IMR-90 (cell line): ENCODE measurements at regions not wholly inside any gene's neighbourhood (a gene's known extent, or its start where the extent isn't known, plus 50 kb on each side); places are given as distances from the start of the nearest gene placed in this dataset.

ENCODE experiments used
- ATAC-seq: fragments of 200-7000 bp; cut with Tn5 transposase; 2 replicates; pipeline ENCODE4 v1.9.1; 2020; ENCODE audit warnings: low read depth, mild to moderate bottlenecking, moderate library complexity
- BruUV-seq: library from RNA; stranded (reverse); fragments of 400-500 nt; replicated peaks from 2 replicates; lab custom pipeline; 2021; lab: Mats Ljungman, UMichigan
- CTCF ChIA-PET: fragments of 300-600 bp; formaldehyde crosslinking; extraction: SDS; loops from one replicate; lab custom pipeline; 2021; ENCODE audit warnings: antibody characterized with exemption; lab: Yijun Ruan, JAX
- POLR2A ChIA-PET: fragments of 300-600 bp; sonication (Branson Sonifier 250); formaldehyde crosslinking; loops from one replicate; lab custom pipeline; 2022; ENCODE audit warnings: antibody characterized with exemption; ENCODE audit not compliant: unreplicated experiment; lab: Charles Lee
- DNase-seq: peaks from one replicate; pipeline ENCODE4 v3.0.0; 2013
- H2AFZ ChIP-seq: replicated peaks from 2 replicates; pipeline ENCODE3; 2013; ENCODE audit warnings: low read length, mild to moderate bottlenecking; ENCODE audit not compliant: poor library complexity
- H2AK5ac ChIP-seq: 2 replicates; pipeline ENCODE4 v1.6.1; 2013; ENCODE audit warnings: low read depth, low read length, inconsistent platforms
- H2AK9ac ChIP-seq: replicated peaks from 2 replicates; pipeline ENCODE3; 2013; ENCODE audit warnings: mild to moderate bottlenecking, low read depth, low read length, moderate library complexity; ENCODE audit not compliant: poor library complexity
- H2BK120ac ChIP-seq: 2 replicates; pipeline ENCODE4 v1.6.1; 2013; ENCODE audit warnings: low read depth, low read length, inconsistent platforms
- H2BK15ac ChIP-seq: 3 replicates; pipeline ENCODE4 v1.6.1; 2013; ENCODE audit warnings: low read depth, low read length, inconsistent platforms
- H2BK20ac ChIP-seq: 2 replicates; pipeline ENCODE4 v1.6.1; 2013; ENCODE audit warnings: low read depth, mild to moderate bottlenecking, inconsistent platforms, low read length, moderate library complexity
- H2BK5ac ChIP-seq: 2 replicates; pipeline ENCODE4 v1.6.1; 2013; ENCODE audit warnings: mild to moderate bottlenecking, low read depth, low read length, inconsistent platforms; ENCODE audit not compliant: poor library complexity, severe bottlenecking
- H3K14ac ChIP-seq: replicated peaks from 2 replicates; pipeline ENCODE4 v1.6.1; 2013; ENCODE audit warnings: low read depth, low read length, inconsistent platforms
- H3K18ac ChIP-seq: 2 replicates; pipeline ENCODE4 v1.6.1; 2013; ENCODE audit warnings: low read depth, low read length, control low read depth
- H3K23ac ChIP-seq: 2 replicates; pipeline ENCODE4 v1.6.1; 2013; ENCODE audit warnings: low read depth, low read length, inconsistent platforms
- H3K27ac ChIP-seq: 2 replicates; pipeline ENCODE4 v1.5.1; 2013; ENCODE audit warnings: mild to moderate bottlenecking, control low read depth, low read length; ENCODE audit not compliant: insufficient read depth
- H3K27me3 ChIP-seq: 2 replicates; pipeline ENCODE4 v1.6.1; 2013; ENCODE audit warnings: low read length; ENCODE audit not compliant: control insufficient read depth, insufficient read depth
- H3K36me3 ChIP-seq: 2 replicates; pipeline ENCODE4 v1.6.1; 2013; ENCODE audit warnings: low read length, mixed read lengths; ENCODE audit not compliant: control insufficient read depth, insufficient read depth
- H3K4ac ChIP-seq: 2 replicates; pipeline ENCODE4 v1.6.1; 2013; ENCODE audit warnings: low read depth, low read length, inconsistent platforms
- H3K4me1 ChIP-seq: 2 replicates; pipeline ENCODE4 v1.6.1; 2013; ENCODE audit warnings: low read length, mixed read lengths; ENCODE audit not compliant: control insufficient read depth, insufficient read depth
- H3K4me2 ChIP-seq: 2 replicates; pipeline ENCODE4 v1.6.1; 2013; ENCODE audit warnings: low read depth, mild to moderate bottlenecking, control low read depth, low read length, moderate library complexity
- H3K4me3 ChIP-seq: 2 replicates; pipeline ENCODE4 v1.5.1; 2013; ENCODE audit warnings: low read depth, mild to moderate bottlenecking, control low read depth, low read length, moderate library complexity; ENCODE audit not compliant: insufficient read depth
- H3K56ac ChIP-seq: 2 replicates; pipeline ENCODE4 v1.6.1; 2013; ENCODE audit warnings: low read length, inconsistent platforms; ENCODE audit not compliant: insufficient read depth; ENCODE audit errors: extremely low read depth
- H3K79me1 ChIP-seq, 2 experiments: 2 replicates each; pipeline ENCODE4 v1.6.1; 2013; ENCODE audit warnings: low read length in 2 of 2, inconsistent platforms in 1 of 2, low read depth in 1 of 2
- H3K9ac ChIP-seq: 2 replicates; pipeline ENCODE4 v1.6.1; 2013; ENCODE audit warnings: low read depth, low read length, control low read depth
- H3K9me1 ChIP-seq: 2 replicates; pipeline ENCODE4 v1.6.1; 2013; ENCODE audit warnings: low read length, inconsistent platforms; ENCODE audit not compliant: insufficient read depth
- H3K9me3 ChIP-seq: 2 replicates; pipeline ENCODE4 v1.6.1; 2013; ENCODE audit warnings: low read length; ENCODE audit not compliant: control insufficient read depth, insufficient read depth
- H4K20me1 ChIP-seq: 2 replicates; pipeline ENCODE4 v1.6.1; 2013; ENCODE audit warnings: low read length, inconsistent platforms; ENCODE audit not compliant: insufficient read depth
- H4K5ac ChIP-seq: 2 replicates; pipeline ENCODE4 v1.6.1; 2013; ENCODE audit warnings: mild to moderate bottlenecking, low read depth, low read length, control low read depth
- H4K8ac ChIP-seq, 2 experiments: 2 replicates each; pipeline ENCODE4 v1.6.1; 2013; ENCODE audit warnings: low read depth in 2 of 2, low read length in 2 of 2, control low read depth in 1 of 2, inconsistent platforms in 1 of 2
- H4K91ac ChIP-seq: 2 replicates; pipeline ENCODE4 v1.6.1; 2013; ENCODE audit warnings: low read depth, low read length, inconsistent platforms; ENCODE audit not compliant: insufficient read depth
- CHD1 ChIP-seq: IDR thresholded peaks from 2 replicates; pipeline ENCODE4 v1.6.1; 2012; ENCODE audit warnings: low read depth, low read length, improper control_type of control experiment
- FOS ChIP-seq: fragments of 150-350 bp; IDR thresholded peaks from 2 replicates; pipeline ENCODE4 v1.6.1; 2016; ENCODE audit warnings: low read depth, low read length
- MAFK ChIP-seq: IDR thresholded peaks from 2 replicates; pipeline ENCODE4 v1.6.1; 2012; ENCODE audit warnings: low read depth, low read length, improper control_type of control experiment
- MAZ ChIP-seq: IDR thresholded peaks from 2 replicates; pipeline ENCODE4 v1.6.1; 2012; ENCODE audit warnings: low read depth, mild to moderate bottlenecking, low read length, improper control_type of control experiment, moderate library complexity, borderline replicate concordance
- NFE2L2 ChIP-seq: fragments of 150-350 bp; IDR thresholded peaks from 2 replicates; pipeline ENCODE4 v1.6.1; 2016; ENCODE audit warnings: low read depth, mild to moderate bottlenecking, low read length
- POLR2A ChIP-seq: IDR thresholded peaks from 2 replicates; pipeline ENCODE4 v1.6.1; 2012; ENCODE audit warnings: mild to moderate bottlenecking, low read depth, low read length
- RAD21 ChIP-seq: IDR thresholded peaks from 2 replicates; pipeline ENCODE4 v1.6.1; 2012; ENCODE audit warnings: low read length, improper control_type of control experiment
- RFX5 ChIP-seq: IDR thresholded peaks from 2 replicates; pipeline ENCODE4 v1.8.0; 2012; ENCODE audit warnings: low read depth, mild to moderate bottlenecking, low read length, moderate library complexity
- SMC3 ChIP-seq: fragments of 150-350 bp; IDR thresholded peaks from 2 replicates; pipeline ENCODE4 v1.6.1; 2016; ENCODE audit warnings: low read depth, mild to moderate bottlenecking, antibody characterized with exemption, low read length, moderate library complexity
- WGBS, 2 experiments: methylation state at CpG; one replicate each; pipeline versions ENCODE4 v1.1.5 to v1.1.7; 2013; ENCODE audit warnings: missing lambda C conversion rate in 2 of 2; ENCODE audit not compliant: insufficient read length in 1 of 2; ENCODE audit errors: extremely low coverage in 2 of 2; 5-methylcytosine and 5-hydroxymethylcytosine counted together
- dilution Hi-C: fragments of 300-500 bp; cut with HindIII; formaldehyde crosslinking; loops from one replicate; pipeline ENCODE4 v1.14.3; 2018; ENCODE audit warnings: low sequenced_read_pairs; ENCODE audit not compliant: unreplicated experiment
- in situ Hi-C: fragments of 300-500 bp; cut with MboI; formaldehyde crosslinking; loops from 3 replicates; pipeline ENCODE4 v1.14.3; 2019; ENCODE audit warnings: low sequenced_read_pairs, inconsistent platforms, mixed read lengths
- intact Hi-C: fragments of 100-400 bp; cut with micrococcal nuclease; formaldehyde crosslinking; loops from 2 replicates; pipeline ENCODE4 v1.10.0; 2022
- TF ChIP-seq, protein P1 (sequence below): fragments of 150-350 bp; IDR thresholded peaks from 2 replicates; pipeline ENCODE4 v1.6.1; 2017; ENCODE audit warnings: mild to moderate bottlenecking, antibody characterized with exemption, low read length, low read depth
- TF ChIP-seq, protein P2 (sequence below): fragments of 150-350 bp; IDR thresholded peaks from 2 replicates; pipeline ENCODE4 v1.6.1; 2016; ENCODE audit warnings: low read depth, mild to moderate bottlenecking, low read length, moderate library complexity, borderline replicate concordance
- TF ChIP-seq, protein P3 (sequence below): conservative IDR thresholded peaks from 2 replicates; pipeline ENCODE4 v1.5.1; 2012; ENCODE audit warnings: mild to moderate bottlenecking, low read depth, low read length, improper control_type of control experiment

DNA sequence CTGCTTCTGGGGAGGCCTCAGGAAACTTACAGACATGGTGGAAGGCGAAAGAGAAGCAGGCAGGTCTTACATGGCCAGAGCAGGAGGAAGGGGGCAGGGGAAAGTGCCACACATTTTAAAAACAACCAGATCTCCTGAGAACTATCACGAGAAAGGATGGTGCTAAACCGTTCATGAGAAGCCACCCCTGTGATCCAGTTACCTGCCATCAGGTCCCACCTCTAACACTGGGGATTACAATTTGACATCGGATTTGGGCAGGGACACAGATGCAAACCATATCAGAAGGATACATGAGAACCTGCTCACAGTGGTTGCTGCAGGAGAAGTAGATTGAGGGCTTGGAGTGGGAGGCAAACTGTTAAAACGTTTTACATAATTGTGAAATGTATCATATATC, 152.2 kb downstream of the ADAMTS15 start:
- intact Hi-C loops (loop anchor here (1.0 to 5.0 kb wide), 3 partner anchors 12 to 150 kb away; no protein-coding TSS in a partner anchor), dilution Hi-C loops (no loop called here), in situ Hi-C loops (no loop called here)
- peak overlapping the region; percentile 21; the same call in 1 of the 2 replicates for H3K23ac ChIP-seq
- 0 out of 2 replicates have a peak overlapping the region, but pooled peaks have one; percentile 29 for H3K56ac ChIP-seq
- H3K9me3 ChIP-seq = no peaks in the 10 kb centered on the region
- H4K5ac ChIP-seq = peak overlapping the region; percentile 81
- ATAC-seq = peak; percentile 26
- 60% methylated on average over 1 of the region's 5 CpGs; no CpG with 5 or more reads in 1 of the 2 experiments for WGBS, 2 experiments
- ChIA-PET POLR2A (no interaction called here), CTCF (no interaction called here)
- peak overlapping the region; percentile 66 for H2BK20ac ChIP-seq
- peak overlapping the region; percentile 64 to 73; a peak in 3 of 4 replicates for H4K8ac ChIP-seq
- H2AFZ ChIP-seq = peak overlapping the region; percentile 74
- H4K20me1 ChIP-seq = no peaks in the 10 kb centered on the region
- H3K14ac ChIP-seq = peak overlapping the region; percentile 39
- peak overlapping the region; percentile 83; the same call in 1 of the 2 replicates for H3K27ac ChIP-seq
- H3K4me2 ChIP-seq = no peak overlapping the region
- H3K9me1 ChIP-seq = peaks cover 20% of the 10 kb centered on the region
- H3K18ac ChIP-seq = peak overlapping the region; percentile 94
- H3K4me1 ChIP-seq = peaks cover 13% of the 10 kb centered on the region
- H2BK120ac ChIP-seq = peak overlapping the region; percentile 75
- H2AK9ac ChIP-seq = peak overlapping the region; percentile 97
- H2BK5ac ChIP-seq = peak overlapping the region; percentile 89
- peak overlapping the region; percentile 89 for H3K4ac ChIP-seq
- no peak overlapping the region for H3K9ac ChIP-seq
- peaks cover 2% of the 10 kb centered on the region; the same call in 1 of the 2 replicates for H3K27me3 ChIP-seq
- H4K91ac ChIP-seq = peak overlapping the region; percentile 67
- TF ChIP-seq, protein P1, sequence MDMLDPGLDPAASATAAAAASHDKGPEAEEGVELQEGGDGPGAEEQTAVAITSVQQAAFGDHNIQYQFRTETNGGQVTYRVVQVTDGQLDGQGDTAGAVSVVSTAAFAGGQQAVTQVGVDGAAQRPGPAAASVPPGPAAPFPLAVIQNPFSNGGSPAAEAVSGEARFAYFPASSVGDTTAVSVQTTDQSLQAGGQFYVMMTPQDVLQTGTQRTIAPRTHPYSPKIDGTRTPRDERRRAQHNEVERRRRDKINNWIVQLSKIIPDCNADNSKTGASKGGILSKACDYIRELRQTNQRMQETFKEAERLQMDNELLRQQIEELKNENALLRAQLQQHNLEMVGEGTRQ = no peak
- TF ChIP-seq FOS (no peak), NFE2L2 (no peak), MAFK (no peak), POLR2A (no peak), CHD1 (no peak), MAZ (no peak), RFX5 (no peak), RAD21 (no peak), SMC3 (no peak)
- TF ChIP-seq, protein P2, sequence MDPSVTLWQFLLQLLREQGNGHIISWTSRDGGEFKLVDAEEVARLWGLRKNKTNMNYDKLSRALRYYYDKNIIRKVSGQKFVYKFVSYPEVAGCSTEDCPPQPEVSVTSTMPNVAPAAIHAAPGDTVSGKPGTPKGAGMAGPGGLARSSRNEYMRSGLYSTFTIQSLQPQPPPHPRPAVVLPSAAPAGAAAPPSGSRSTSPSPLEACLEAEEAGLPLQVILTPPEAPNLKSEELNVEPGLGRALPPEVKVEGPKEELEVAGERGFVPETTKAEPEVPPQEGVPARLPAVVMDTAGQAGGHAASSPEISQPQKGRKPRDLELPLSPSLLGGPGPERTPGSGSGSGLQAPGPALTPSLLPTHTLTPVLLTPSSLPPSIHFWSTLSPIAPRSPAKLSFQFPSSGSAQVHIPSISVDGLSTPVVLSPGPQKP = no peak
- TF ChIP-seq, protein P3, sequence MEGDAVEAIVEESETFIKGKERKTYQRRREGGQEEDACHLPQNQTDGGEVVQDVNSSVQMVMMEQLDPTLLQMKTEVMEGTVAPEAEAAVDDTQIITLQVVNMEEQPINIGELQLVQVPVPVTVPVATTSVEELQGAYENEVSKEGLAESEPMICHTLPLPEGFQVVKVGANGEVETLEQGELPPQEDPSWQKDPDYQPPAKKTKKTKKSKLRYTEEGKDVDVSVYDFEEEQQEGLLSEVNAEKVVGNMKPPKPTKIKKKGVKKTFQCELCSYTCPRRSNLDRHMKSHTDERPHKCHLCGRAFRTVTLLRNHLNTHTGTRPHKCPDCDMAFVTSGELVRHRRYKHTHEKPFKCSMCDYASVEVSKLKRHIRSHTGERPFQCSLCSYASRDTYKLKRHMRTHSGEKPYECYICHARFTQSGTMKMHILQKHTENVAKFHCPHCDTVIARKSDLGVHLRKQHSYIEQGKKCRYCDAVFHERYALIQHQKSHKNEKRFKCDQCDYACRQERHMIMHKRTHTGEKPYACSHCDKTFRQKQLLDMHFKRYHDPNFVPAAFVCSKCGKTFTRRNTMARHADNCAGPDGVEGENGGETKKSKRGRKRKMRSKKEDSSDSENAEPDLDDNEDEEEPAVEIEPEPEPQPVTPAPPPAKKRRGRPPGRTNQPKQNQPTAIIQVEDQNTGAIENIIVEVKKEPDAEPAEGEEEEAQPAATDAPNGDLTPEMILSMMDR = no peak
- no peak overlapping the region for H3K4me3 ChIP-seq
- peak overlapping the region; percentile 72; the same call in 2 of the 3 replicates for H2BK15ac ChIP-seq
- H3K79me1 ChIP-seq = no peaks in the 10 kb centered on the region
- peak overlapping the region; percentile 92 for H2AK5ac ChIP-seq
- no peak for DNase-seq
- BruUV-seq = no TSS peak
- no peaks in the 10 kb centered on the region for H3K36me3 ChIP-seq
